ENCODE measurements at regions not wholly inside any gene's neighbourhood (a gene's known extent, or its start where the extent isn't known, plus 50 kb on each side); places are given as distances from the start of the nearest gene placed in this dataset.

DNA sequence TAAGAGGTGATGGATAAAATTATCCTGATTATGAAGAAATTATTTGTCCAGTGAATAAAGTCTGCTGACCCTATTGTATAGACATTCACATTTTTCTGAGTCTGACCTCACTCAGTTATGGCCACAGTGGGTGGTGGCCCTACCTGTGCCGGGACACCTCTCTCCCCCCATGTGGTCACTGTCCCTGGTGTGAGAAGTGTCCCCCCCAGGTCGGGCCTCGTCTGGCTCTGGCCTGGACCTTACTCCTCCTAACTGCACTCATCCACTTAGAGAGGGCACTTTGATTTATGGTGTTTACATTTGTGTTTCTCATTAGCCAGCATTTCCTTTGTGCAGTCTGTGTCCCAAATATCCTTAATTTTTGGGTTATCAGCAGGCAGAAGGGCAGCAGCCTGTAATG is 59.6 kb upstream of the ZNF32 start:
- TF ChIP-seq, protein P1, sequence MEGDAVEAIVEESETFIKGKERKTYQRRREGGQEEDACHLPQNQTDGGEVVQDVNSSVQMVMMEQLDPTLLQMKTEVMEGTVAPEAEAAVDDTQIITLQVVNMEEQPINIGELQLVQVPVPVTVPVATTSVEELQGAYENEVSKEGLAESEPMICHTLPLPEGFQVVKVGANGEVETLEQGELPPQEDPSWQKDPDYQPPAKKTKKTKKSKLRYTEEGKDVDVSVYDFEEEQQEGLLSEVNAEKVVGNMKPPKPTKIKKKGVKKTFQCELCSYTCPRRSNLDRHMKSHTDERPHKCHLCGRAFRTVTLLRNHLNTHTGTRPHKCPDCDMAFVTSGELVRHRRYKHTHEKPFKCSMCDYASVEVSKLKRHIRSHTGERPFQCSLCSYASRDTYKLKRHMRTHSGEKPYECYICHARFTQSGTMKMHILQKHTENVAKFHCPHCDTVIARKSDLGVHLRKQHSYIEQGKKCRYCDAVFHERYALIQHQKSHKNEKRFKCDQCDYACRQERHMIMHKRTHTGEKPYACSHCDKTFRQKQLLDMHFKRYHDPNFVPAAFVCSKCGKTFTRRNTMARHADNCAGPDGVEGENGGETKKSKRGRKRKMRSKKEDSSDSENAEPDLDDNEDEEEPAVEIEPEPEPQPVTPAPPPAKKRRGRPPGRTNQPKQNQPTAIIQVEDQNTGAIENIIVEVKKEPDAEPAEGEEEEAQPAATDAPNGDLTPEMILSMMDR (IDR thresholded peaks at IDR 0.05; ENCODE audit: low read depth, low read length) = no peak
- TF ChIP-seq EZH2phosphoT487 (IDR thresholded peaks at IDR 0.05; ENCODE audit: low read depth) = no peak
